Trophoblast cell (in vitro differentiated cells and primary cell): ENCODE measurements at regions not wholly inside any gene's neighbourhood (a gene's known extent, or its start where the extent isn't known, plus 50 kb on each side); places are given as distances from the start of the nearest gene placed in this dataset.

ENCODE experiments used
- DNase-seq, 2 donors: peaks; one replicate each; pipeline ENCODE4 v3.0.0-alpha.2; 2016
- H2AFZ ChIP-seq: 2 replicates; pipeline ENCODE4 v1.6.1; 2013; ENCODE audit warnings: low read length, moderate library complexity, mild to moderate bottlenecking; ENCODE audit not compliant: insufficient read depth, poor library complexity
- H2AK5ac ChIP-seq: 2 replicates; pipeline ENCODE4 v1.6.1; 2013; ENCODE audit warnings: mild to moderate bottlenecking, low read length
- H2BK120ac ChIP-seq: 2 replicates; pipeline ENCODE4 v1.6.1; 2013; ENCODE audit warnings: low read length, mild to moderate bottlenecking, moderate library complexity; ENCODE audit not compliant: insufficient read depth, poor library complexity
- H2BK12ac ChIP-seq: 2 replicates; pipeline ENCODE4 v1.6.1; 2013; ENCODE audit warnings: mild to moderate bottlenecking, low read length, moderate library complexity
- H2BK5ac ChIP-seq: 2 replicates; pipeline ENCODE4 v1.6.1; 2013; ENCODE audit warnings: low read length, low read depth, moderate library complexity, mild to moderate bottlenecking; ENCODE audit not compliant: poor library complexity
- H3K14ac ChIP-seq: 2 replicates; pipeline ENCODE4 v1.6.1; 2013; ENCODE audit warnings: mild to moderate bottlenecking, low read length
- H3K18ac ChIP-seq: 2 replicates; pipeline ENCODE4 v1.6.1; 2013; ENCODE audit warnings: mild to moderate bottlenecking, low read length
- H3K23ac ChIP-seq: 2 replicates; pipeline ENCODE4 v1.6.1; 2013; ENCODE audit warnings: low read length
- H3K27ac ChIP-seq: 2 replicates; pipeline ENCODE4 v1.5.1; 2013; ENCODE audit warnings: low read depth, mild to moderate bottlenecking, inconsistent platforms, low read length, moderate library complexity
- H3K27me3 ChIP-seq: 2 replicates; pipeline ENCODE4 v1.6.1; 2013; ENCODE audit warnings: inconsistent platforms, mild to moderate bottlenecking, low read length, moderate library complexity; ENCODE audit not compliant: insufficient read depth
- H3K36me3 ChIP-seq, 2 experiments: 1 replicate in 1 of 2; 2 replicates in 1 of 2; pipeline ENCODE4 v1.6.1; 2013; ENCODE audit warnings: low read length in 2 of 2, mild to moderate bottlenecking in 2 of 2, moderate library complexity in 1 of 2; ENCODE audit not compliant: insufficient read depth in 2 of 2, control insufficient read depth in 1 of 2
- H3K4ac ChIP-seq: 2 replicates; pipeline ENCODE4 v1.6.1; 2013; ENCODE audit warnings: low read depth, mild to moderate bottlenecking, low read length, moderate library complexity
- H3K4me1 ChIP-seq, 2 experiments: 1 replicate in 1 of 2; 2 replicates in 1 of 2; pipeline ENCODE4 v1.6.1; 2013; ENCODE audit warnings: low read length in 2 of 2, mild to moderate bottlenecking in 2 of 2, moderate library complexity in 1 of 2; ENCODE audit not compliant: insufficient read depth in 2 of 2, control insufficient read depth in 1 of 2
- H3K4me2 ChIP-seq: 2 replicates; pipeline ENCODE4 v1.6.1; 2013; ENCODE audit warnings: inconsistent platforms, mild to moderate bottlenecking, low read length, moderate library complexity
- H3K4me3 ChIP-seq: 2 replicates; pipeline ENCODE4 v1.5.1; 2013; ENCODE audit warnings: mild to moderate bottlenecking, low read depth, low read length, inconsistent platforms
- H3K79me1 ChIP-seq: one replicate; pipeline ENCODE4 v1.6.1; 2013; ENCODE audit warnings: low read length
- H3K79me2 ChIP-seq: 2 replicates; pipeline ENCODE4 v1.6.1; 2013; ENCODE audit warnings: low read length, mild to moderate bottlenecking; ENCODE audit not compliant: control insufficient read depth, insufficient read depth, poor library complexity
- H3K9ac ChIP-seq: 2 replicates; pipeline ENCODE4 v1.6.1; 2013; ENCODE audit warnings: mild to moderate bottlenecking, low read length
- H3K9me3 ChIP-seq: 2 replicates; pipeline ENCODE4 v1.6.1; 2013; ENCODE audit warnings: low read depth, mild to moderate bottlenecking, control low read depth, inconsistent platforms, low read length; ENCODE audit not compliant: insufficient read depth
- H4K12ac ChIP-seq: 2 replicates; pipeline ENCODE4 v1.6.1; 2013; ENCODE audit warnings: low read depth, mild to moderate bottlenecking, low read length, moderate library complexity
- H4K8ac ChIP-seq: 2 replicates; pipeline ENCODE4 v1.6.1; 2013; ENCODE audit warnings: low read depth, mild to moderate bottlenecking, low read length, moderate library complexity
- H4K91ac ChIP-seq: one replicate; pipeline ENCODE4 v1.6.1; 2013; ENCODE audit warnings: low read depth, mild to moderate bottlenecking, low read length, moderate library complexity
- WGBS: extraction: QIAGEN DNeasy Blood & Tissue Kit; methylation state at CpG from one replicate; pipeline ENCODE4 v1.1.7; 2013; ENCODE audit warnings: missing lambda C conversion rate; ENCODE audit not compliant: insufficient read length, insufficient coverage; ENCODE audit errors: extremely low coverage; 5-methylcytosine and 5-hydroxymethylcytosine counted together

DNA sequence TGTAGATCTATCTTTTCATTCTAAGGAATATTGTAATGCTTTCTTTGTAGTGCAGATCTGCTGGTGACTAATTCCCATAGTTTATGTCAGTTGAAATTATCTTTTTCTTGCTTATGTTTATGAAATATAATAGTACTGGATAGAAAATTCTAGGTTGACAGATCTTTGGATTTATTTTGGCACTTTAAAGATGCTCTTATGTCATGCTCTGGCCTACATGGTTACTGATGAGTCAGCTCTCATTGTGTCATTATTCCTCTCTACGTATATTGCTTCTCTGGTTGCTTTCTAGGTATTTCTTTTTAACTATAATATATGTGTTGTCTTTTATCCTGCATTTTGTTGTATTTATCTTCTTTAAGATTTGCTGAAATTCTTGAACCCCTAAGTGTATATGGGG lies 955.5 kb upstream of the CHORDC1 start:
- Histone ChIP-seq H2AK5ac (no peak overlapping the region), H3K79me2 (no peaks in the 10 kb centered on the region)
- no CpG with 5 or more reads among the region's 1 CpG for whole genome bisulfite sequencing

DNA sequence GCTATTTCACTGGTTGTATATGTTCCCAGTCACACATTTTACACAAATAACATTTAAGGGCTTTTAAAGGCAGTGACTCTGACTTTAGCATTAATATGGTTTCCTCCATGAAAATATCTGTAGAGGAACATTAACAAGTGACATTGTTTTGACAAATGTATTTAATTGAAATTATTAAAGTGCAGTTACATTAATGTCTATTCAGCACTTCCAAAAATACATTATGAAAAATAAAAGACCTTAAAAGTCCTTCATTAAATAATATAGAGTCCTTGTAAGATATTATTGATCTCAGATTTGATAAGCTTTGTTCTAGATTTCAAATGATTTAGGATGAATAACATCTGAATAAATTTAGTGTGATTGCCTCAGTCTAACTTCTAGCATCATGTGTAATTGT lies 951.9 kb upstream of the CHORDC1 start:
- no peak overlapping the region for H3K14ac ChIP-seq
- H3K79me2 ChIP-seq = no peaks in the 10 kb centered on the region
- H3K27me3 ChIP-seq = no peaks in the 10 kb centered on the region
- no peak overlapping the region for H3K9ac ChIP-seq
- no peak overlapping the region for H3K4me3 ChIP-seq
- H2BK5ac ChIP-seq = no peak overlapping the region
- no peak overlapping the region for H3K18ac ChIP-seq
- H4K12ac ChIP-seq = no peak overlapping the region
- H3K23ac ChIP-seq = no peak overlapping the region
- no peak overlapping the region for H3K4me2 ChIP-seq
- no peak for DNase-seq
- H3K79me1 ChIP-seq = no peaks in the 10 kb centered on the region
- no peak overlapping the region for H4K8ac ChIP-seq
- H2AK5ac ChIP-seq = no peak overlapping the region
- H2BK12ac ChIP-seq = no peak overlapping the region
- H3K36me3 ChIP-seq = no peaks in the 10 kb centered on the region
- no peak overlapping the region for H4K91ac ChIP-seq
- H2AFZ ChIP-seq = no peak overlapping the region
- H3K4me1 ChIP-seq = no peaks in the 10 kb centered on the region
- H3K9me3 ChIP-seq = no peaks in the 10 kb centered on the region
- H3K27ac ChIP-seq = no peak overlapping the region
- no peak overlapping the region for H3K4ac ChIP-seq
- no peak overlapping the region for H2BK120ac ChIP-seq

More for the DNA sequence above, 955.5 kb upstream of the CHORDC1 start:
- Histone ChIP-seq H3K27ac (no peak overlapping the region), H2BK5ac (no peak overlapping the region), H3K9me3 (no peaks in the 10 kb centered on the region), H3K36me3 (no peaks in the 10 kb centered on the region), H4K8ac (no peak overlapping the region), H3K27me3 (no peaks in the 10 kb centered on the region), H2BK12ac (no peak overlapping the region), H3K79me1 (no peaks in the 10 kb centered on the region), H4K12ac (no peak overlapping the region), H2BK120ac (no peak overlapping the region), H3K4ac (no peak overlapping the region), H4K91ac (no peak overlapping the region), H3K4me2 (no peak overlapping the region), H3K4me3 (no peak overlapping the region), H3K14ac (no peak overlapping the region), H3K9ac (no peak overlapping the region), H3K4me1 (no peaks in the 10 kb centered on the region), H3K23ac (no peak overlapping the region), H2AFZ (no peak overlapping the region), H3K18ac (no peak overlapping the region)
- DNase-seq = no peak

DNA sequence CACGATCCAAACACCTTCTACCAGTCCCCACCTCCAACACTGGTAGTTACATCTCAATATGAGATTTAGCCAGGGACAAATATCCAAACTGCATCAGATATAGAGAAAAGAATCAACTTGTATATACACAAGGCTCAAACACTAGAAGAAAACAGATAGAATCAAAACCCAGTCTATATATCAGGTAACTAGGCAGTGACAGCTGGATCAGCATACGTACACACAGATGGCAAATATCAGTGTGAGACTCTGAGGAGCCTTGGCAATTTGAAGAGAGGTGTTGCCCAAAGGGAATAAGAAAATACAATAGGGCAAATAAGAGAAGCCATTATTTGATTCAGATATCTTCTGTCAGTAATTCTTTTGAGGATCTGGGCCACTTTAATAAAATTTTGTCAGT lies 951.3 kb upstream of the CHORDC1 start:
- Histone ChIP-seq H4K91ac (no peak overlapping the region), H2BK12ac (no peak overlapping the region), H3K9me3 (no peaks in the 10 kb centered on the region), H3K36me3 (no peaks in the 10 kb centered on the region), H3K18ac (no peak overlapping the region), H3K4ac (no peak overlapping the region), H2AFZ (no peak overlapping the region), H3K9ac (no peak overlapping the region), H4K12ac (no peak overlapping the region), H3K79me2 (no peaks in the 10 kb centered on the region), H2BK5ac (no peak overlapping the region), H2BK120ac (no peak overlapping the region), H4K8ac (no peak overlapping the region), H3K4me1 (no peaks in the 10 kb centered on the region), H3K4me3 (no peak overlapping the region), H3K27ac (no peak overlapping the region), H3K23ac (no peak overlapping the region), H3K79me1 (no peaks in the 10 kb centered on the region), H3K4me2 (no peak overlapping the region), H3K14ac (no peak overlapping the region), H3K27me3 (no peaks in the 10 kb centered on the region), H2AK5ac (no peak overlapping the region)
- WGBS = no CpG with 5 or more reads among the region's 2 CpGs
- no peak for DNase-seq

DNA sequence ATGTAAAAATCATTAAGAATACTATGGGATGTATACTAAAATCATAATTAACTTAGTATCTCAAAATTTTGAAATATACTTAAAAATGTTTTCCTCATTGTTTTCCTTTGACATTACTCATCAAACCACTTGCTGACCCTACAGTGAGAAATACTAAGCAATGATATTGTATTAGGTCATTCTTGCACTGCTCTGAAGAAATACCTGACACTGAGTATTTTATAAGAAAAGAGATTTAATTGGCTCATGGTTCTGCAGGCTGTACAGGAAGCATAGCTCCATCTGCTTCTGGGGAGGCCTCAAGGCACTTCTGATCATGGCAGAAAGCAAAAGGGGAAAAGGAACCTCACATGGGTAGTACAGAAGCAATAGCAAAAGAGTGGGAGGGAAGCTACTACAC lies 950.9 kb upstream of the CHORDC1 start:
- DNase-seq = no peak
- H3K79me1 ChIP-seq = no peaks in the 10 kb centered on the region
- no peak overlapping the region for H3K4me3 ChIP-seq
- H3K36me3 ChIP-seq = no peaks in the 10 kb centered on the region
- H4K12ac ChIP-seq = no peak overlapping the region
- H3K9ac ChIP-seq = no peak overlapping the region
- H3K27ac ChIP-seq = no peak overlapping the region
- no peak overlapping the region for H4K8ac ChIP-seq
- no peak overlapping the region for H2AFZ ChIP-seq
- no peaks in the 10 kb centered on the region for H3K4me1 ChIP-seq
- H3K23ac ChIP-seq = no peak overlapping the region
- H3K27me3 ChIP-seq = no peaks in the 10 kb centered on the region
- H2BK12ac ChIP-seq = no peak overlapping the region
- no peak overlapping the region for H2BK5ac ChIP-seq
- no peak overlapping the region for H3K18ac ChIP-seq
- no peak overlapping the region for H3K14ac ChIP-seq
- no peak overlapping the region for H3K4me2 ChIP-seq
- no peaks in the 10 kb centered on the region for H3K9me3 ChIP-seq
- no peak overlapping the region for H2AK5ac ChIP-seq
- no peak overlapping the region for H3K4ac ChIP-seq
- no peaks in the 10 kb centered on the region for H3K79me2 ChIP-seq
- no peak overlapping the region for H4K91ac ChIP-seq
- H2BK120ac ChIP-seq = no peak overlapping the region

DNA sequence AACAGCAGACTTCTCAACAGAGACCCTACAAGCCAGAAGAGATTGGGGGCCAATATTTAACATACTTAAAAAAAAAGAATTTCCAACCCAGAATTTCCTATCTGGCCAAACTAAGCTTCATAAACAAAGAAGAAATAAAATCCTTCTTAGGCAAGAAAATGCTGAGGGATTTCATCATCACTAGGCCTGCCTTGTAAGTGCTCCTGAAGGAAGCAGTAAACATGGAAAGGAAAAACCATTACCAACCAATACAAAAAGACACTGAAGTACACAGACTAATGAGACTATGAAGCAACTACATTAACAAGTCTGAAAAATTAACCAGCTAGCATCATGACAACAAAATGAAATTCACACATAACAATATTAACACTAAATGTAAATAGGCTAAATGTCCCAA lies 947.9 kb upstream of the CHORDC1 start:
- Histone ChIP-seq H3K79me1 (no peaks in the 10 kb centered on the region), H3K18ac (no peak overlapping the region), H2BK5ac (no peak overlapping the region), H2BK12ac (no peak overlapping the region), H3K27ac (no peak overlapping the region), H3K4ac (no peak overlapping the region), H3K9me3 (no peaks in the 10 kb centered on the region), H3K36me3 (no peaks in the 10 kb centered on the region), H3K27me3 (no peaks in the 10 kb centered on the region), H2AK5ac (no peak overlapping the region), H4K12ac (no peak overlapping the region), H2BK120ac (no peak overlapping the region), H3K14ac (no peak overlapping the region), H4K91ac (no peak overlapping the region), H3K23ac (no peak overlapping the region), H3K4me3 (no peak overlapping the region), H2AFZ (no peak overlapping the region), H4K8ac (no peak overlapping the region), H3K4me2 (no peak overlapping the region), H3K79me2 (no peaks in the 10 kb centered on the region), H3K4me1 (no peaks in the 10 kb centered on the region), H3K9ac (no peak overlapping the region)
- DNase-seq = peak in 1 of 2 donors; percentile 10
